ENCODE measurements at regions not wholly inside any gene's neighbourhood (a gene's known extent, or its start where the extent isn't known, plus 50 kb on each side); places are given as distances from the start of the nearest gene placed in this dataset.

DNA sequence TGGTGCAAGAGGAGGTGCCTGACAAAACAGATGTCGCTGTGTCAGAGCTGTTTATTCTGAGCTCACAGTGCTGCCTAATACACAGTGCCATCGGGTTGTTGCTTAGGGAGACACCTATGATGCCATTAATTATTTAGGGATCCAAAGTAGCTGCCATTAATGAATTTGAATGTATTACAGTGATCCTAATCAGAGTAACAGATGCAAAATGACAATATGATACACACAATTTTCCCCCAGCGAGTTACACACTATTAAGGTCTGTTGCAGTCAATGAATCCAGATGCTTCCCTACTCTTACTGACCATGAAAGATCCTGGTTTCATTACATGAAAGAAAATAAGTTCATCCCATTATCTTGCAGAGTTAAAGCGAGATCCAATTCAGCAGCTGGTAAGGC, 91.3 kb downstream of the RWDD3 start:
- no peaks in the 10 kb centered on the region for H3K4me1 ChIP-seq (ENCODE audit: insufficient read depth, low read length)
- no peaks in the 10 kb centered on the region for H3K36me3 ChIP-seq (ENCODE audit: insufficient read depth, low read length)
- H2AFZ ChIP-seq (ENCODE audit: low read length): no peak overlapping the region
- no peaks in the 10 kb centered on the region for H3K79me2 ChIP-seq (ENCODE audit: insufficient read depth, low read length)
- H3K4me2 ChIP-seq (ENCODE audit: insufficient read depth, low read length): no peak overlapping the region
- H3K27me3 ChIP-seq (ENCODE audit: insufficient read depth, low read length): no peaks in the 10 kb centered on the region
- H3K4me3 ChIP-seq (ENCODE audit: insufficient read depth, low read length): no peak overlapping the region
- H4K20me1 ChIP-seq (ENCODE audit: insufficient read depth, low read length): no peaks in the 10 kb centered on the region
- no peak for DNase-seq (ENCODE audit: insufficient read length, low spot score, missing footprints)
- TF ChIP-seq, protein P1, sequence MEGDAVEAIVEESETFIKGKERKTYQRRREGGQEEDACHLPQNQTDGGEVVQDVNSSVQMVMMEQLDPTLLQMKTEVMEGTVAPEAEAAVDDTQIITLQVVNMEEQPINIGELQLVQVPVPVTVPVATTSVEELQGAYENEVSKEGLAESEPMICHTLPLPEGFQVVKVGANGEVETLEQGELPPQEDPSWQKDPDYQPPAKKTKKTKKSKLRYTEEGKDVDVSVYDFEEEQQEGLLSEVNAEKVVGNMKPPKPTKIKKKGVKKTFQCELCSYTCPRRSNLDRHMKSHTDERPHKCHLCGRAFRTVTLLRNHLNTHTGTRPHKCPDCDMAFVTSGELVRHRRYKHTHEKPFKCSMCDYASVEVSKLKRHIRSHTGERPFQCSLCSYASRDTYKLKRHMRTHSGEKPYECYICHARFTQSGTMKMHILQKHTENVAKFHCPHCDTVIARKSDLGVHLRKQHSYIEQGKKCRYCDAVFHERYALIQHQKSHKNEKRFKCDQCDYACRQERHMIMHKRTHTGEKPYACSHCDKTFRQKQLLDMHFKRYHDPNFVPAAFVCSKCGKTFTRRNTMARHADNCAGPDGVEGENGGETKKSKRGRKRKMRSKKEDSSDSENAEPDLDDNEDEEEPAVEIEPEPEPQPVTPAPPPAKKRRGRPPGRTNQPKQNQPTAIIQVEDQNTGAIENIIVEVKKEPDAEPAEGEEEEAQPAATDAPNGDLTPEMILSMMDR (IDR thresholded peaks at IDR 0.05; ENCODE audit: extremely low read depth, low read depth, low read length): no peak
- H3K27ac ChIP-seq (ENCODE audit: low read depth, low read length): no peak overlapping the region
- H3K9me3 ChIP-seq (ENCODE audit: low read depth, low read length): no peaks in the 10 kb centered on the region

DNA sequence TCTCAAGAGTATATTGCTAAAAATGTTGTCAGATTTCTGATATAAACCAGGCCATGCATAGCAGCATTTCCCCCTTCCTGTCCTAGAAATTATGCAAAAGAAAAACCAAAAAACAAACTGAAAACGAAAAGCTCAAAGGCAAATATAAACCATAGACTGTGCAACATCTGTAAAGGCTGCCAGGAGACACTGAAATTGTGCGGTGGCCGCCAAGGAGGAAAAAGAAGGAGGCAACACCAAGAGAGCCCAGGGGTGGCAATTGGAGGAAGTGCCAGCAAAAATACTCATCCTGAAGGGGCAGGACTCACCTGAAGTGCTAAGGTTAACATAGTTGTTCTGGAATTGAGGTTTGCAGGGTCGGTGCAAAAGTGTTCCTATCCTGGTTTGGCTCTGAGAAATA, 92.0 kb downstream of the RWDD3 start:
- no peaks in the 10 kb centered on the region for H3K27me3 ChIP-seq (ENCODE audit: insufficient read depth, low read length)
- H3K4me1 ChIP-seq (ENCODE audit: insufficient read depth, low read length): no peaks in the 10 kb centered on the region
- no peaks in the 10 kb centered on the region for H3K9me3 ChIP-seq (ENCODE audit: low read depth, low read length)
- H4K20me1 ChIP-seq (ENCODE audit: insufficient read depth, low read length): no peaks in the 10 kb centered on the region
- H3K79me2 ChIP-seq (ENCODE audit: insufficient read depth, low read length): no peaks in the 10 kb centered on the region
- H3K4me2 ChIP-seq (ENCODE audit: insufficient read depth, low read length): no peak overlapping the region
- TF ChIP-seq, protein P1 (IDR thresholded peaks at IDR 0.05; ENCODE audit: extremely low read depth, low read depth, low read length): no peak
- no peak overlapping the region for H2AFZ ChIP-seq (ENCODE audit: low read length)
- H3K36me3 ChIP-seq (ENCODE audit: insufficient read depth, low read length): no peaks in the 10 kb centered on the region
- no peak overlapping the region for H3K27ac ChIP-seq (ENCODE audit: low read depth, low read length)
- no peak for DNase-seq (ENCODE audit: insufficient read length, low spot score, missing footprints)
- H3K4me3 ChIP-seq (ENCODE audit: insufficient read depth, low read length): no peak overlapping the region

DNA sequence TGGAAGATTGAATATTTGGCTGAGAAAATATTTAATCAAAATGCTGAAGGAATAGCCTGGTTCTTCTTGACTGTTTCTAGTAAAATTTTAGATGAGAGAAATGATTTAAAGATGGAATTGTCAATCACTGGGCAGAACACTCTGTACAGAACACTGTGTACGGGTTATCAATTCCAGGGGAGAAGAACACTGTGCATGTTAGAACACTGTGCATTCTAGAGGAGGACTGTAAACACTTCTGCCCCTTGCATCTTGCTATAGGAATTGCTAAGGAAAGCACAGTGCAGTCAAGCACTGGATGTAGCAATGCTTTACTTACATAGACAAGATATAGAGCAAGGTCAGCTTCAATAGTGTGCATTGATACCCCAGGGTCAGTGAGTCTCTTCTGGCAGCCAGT, 98.7 kb downstream of the RWDD3 start:
- Histone ChIP-seq H3K9me3 (ENCODE audit: low read depth, low read length) (no peaks in the 10 kb centered on the region), H3K27ac (ENCODE audit: low read depth, low read length) (no peak overlapping the region), H3K4me1 (ENCODE audit: insufficient read depth, low read length) (no peaks in the 10 kb centered on the region), H4K20me1 (ENCODE audit: insufficient read depth, low read length) (no peaks in the 10 kb centered on the region), H3K4me3 (ENCODE audit: insufficient read depth, low read length) (no peak overlapping the region), H3K27me3 (ENCODE audit: insufficient read depth, low read length) (no peaks in the 10 kb centered on the region), H3K36me3 (ENCODE audit: insufficient read depth, low read length) (no peaks in the 10 kb centered on the region), H3K79me2 (ENCODE audit: insufficient read depth, low read length) (no peaks in the 10 kb centered on the region), H3K4me2 (ENCODE audit: insufficient read depth, low read length) (no peak overlapping the region), H2AFZ (ENCODE audit: low read length) (no peak overlapping the region)
- no peak for DNase-seq (ENCODE audit: insufficient read length, low spot score, missing footprints)
- TF ChIP-seq, protein P1 (IDR thresholded peaks at IDR 0.05; ENCODE audit: extremely low read depth, low read depth, low read length): no peak

DNA sequence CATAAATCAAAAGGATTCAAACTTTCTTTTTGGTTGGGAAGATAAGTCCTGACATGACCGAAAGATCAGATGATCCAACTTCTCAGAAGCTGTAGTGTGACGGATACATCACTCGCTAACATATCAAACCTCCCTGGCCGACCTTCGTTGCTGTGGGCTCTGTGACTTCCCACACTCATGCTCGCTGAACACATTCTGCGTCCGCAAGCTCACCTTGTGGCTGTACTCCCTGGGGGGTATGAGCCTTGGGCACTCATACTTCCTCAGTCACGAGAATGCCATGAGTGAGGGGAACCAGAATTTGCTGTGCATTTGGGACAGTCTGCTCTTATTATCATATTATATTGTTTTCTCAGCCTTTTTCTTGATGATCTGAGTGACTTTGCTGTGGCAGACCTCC, 105.4 kb downstream of the RWDD3 start:
- H3K36me3 ChIP-seq (ENCODE audit: insufficient read depth, low read length): no peaks in the 10 kb centered on the region
- no peaks in the 10 kb centered on the region for H3K4me1 ChIP-seq (ENCODE audit: insufficient read depth, low read length)
- no peaks in the 10 kb centered on the region for H4K20me1 ChIP-seq (ENCODE audit: insufficient read depth, low read length)
- no peaks in the 10 kb centered on the region for H3K79me2 ChIP-seq (ENCODE audit: insufficient read depth, low read length)
- no peak overlapping the region for H3K27ac ChIP-seq (ENCODE audit: low read depth, low read length)
- H2AFZ ChIP-seq (ENCODE audit: low read length): no peak overlapping the region
- no peak overlapping the region for H3K4me2 ChIP-seq (ENCODE audit: insufficient read depth, low read length)
- H3K9me3 ChIP-seq (ENCODE audit: low read depth, low read length): no peaks in the 10 kb centered on the region
- no peaks in the 10 kb centered on the region for H3K27me3 ChIP-seq (ENCODE audit: insufficient read depth, low read length)
- TF ChIP-seq, protein P1 (IDR thresholded peaks at IDR 0.05; ENCODE audit: extremely low read depth, low read depth, low read length): no peak
- no peak for DNase-seq (ENCODE audit: insufficient read length, low spot score, missing footprints)
- H3K4me3 ChIP-seq (ENCODE audit: insufficient read depth, low read length): no peak overlapping the region
